T-helper 9 cell (primary cell): ENCODE measurements at regions not wholly inside any gene's neighbourhood (a gene's known extent, or its start where the extent isn't known, plus 50 kb on each side); places are given as distances from the start of the nearest gene placed in this dataset.
"Not testable (repeated sequence)": the region's sequence is repeated elsewhere in the genome, so short reads cannot be mapped to it uniquely, and the experiment has no call there.

Experiments used
- DNase-seq: peaks from one replicate; pipeline ENCODE4 v3.0.0-alpha.2; 2020

GRCh38 chr13:79972066-79972569 is 368.8 kb downstream of the SPRY2 start:
- DNase-seq = no peak

DNA sequence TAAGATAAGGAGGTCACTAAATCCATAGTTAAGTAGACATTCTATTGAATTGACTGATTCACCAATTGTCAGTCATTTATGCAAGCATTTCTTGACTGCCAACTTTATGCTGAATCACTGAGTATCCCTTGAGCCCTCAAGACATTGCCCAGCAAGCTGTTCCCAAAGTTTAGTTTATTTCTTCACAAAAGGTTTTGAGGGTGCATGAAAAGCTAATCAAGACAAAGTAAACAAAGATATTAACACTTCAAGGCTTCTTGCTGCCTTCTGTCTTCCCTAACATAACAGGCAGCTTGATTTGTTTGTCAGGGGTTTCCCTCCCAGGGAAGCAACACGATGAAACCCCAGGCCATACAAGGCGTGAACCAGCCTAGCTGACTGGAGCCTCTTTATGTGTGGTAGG is 374.4 kb downstream of the SPRY2 start:
- no peak for DNase-seq

- DNase-seq = no peak
These were observed 374.9 kb downstream of the SPRY2 start for GRCh38 chr13:79966059-79966458.

DNA sequence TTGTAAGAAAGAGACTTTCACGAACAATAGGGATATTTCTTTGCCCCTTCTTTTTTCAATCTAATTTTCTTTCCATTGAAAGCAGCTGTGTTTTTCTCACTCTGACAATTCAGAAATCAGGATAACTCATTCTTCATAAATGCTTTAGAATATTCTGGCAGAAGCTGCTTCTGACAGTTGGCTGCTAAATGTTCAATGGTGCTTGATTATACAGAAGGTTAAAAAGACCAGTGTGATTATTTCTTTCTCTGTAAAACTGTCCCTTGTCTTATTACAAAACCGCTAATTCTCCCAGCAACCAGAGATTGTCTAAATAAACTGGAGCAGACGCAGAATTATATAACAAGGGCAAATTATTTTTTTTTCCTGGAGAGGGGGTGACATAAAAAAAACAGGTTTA is 394.4 kb downstream of the SPRY2 start:
- no peak for DNase-seq

GRCh38 chr13:79943346-79944023 is 397.4 kb downstream of the SPRY2 start:
- DNase-seq = no peak

DNA sequence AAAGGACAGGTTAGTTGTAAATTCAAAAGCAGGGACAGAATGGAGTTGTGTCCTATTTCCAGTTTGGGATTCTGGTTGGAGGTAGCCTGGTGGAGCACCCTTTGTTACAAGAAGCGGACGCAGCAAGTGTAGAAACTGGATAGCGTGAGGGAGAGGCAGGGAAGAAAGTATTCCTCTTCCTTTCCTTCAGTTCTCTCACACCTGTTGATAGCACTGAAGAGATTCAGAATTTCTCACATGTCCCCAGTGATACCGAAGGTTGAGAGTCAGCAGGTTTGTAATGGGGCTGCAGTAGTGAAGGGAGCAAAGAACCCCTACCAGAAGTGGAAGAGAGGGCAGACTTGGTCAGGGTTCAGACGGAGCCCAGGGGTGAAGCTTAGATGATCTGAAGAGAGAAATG is 399.2 kb downstream of the SPRY2 start:
- DNase-seq = no peak

DNA sequence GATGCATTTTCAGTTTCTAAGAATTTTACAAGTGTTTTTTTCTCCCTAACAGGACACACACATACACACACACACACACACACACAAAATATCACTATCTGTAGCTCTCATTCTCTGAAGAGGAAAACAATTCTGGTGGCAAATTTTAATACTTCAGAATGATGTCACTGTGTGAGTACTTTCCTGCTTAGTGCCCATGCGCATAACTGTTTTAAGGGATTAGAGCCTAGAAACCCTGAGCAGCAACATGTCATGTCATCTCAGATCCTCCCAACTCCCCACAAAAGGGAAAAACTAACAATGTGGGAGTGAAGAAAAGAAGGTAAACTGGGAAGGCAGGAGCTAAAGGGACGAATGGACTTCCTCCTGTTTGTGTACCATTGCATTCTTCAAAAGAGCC is 401.2 kb downstream of the SPRY2 start:
- DNase-seq = no peak

DNA sequence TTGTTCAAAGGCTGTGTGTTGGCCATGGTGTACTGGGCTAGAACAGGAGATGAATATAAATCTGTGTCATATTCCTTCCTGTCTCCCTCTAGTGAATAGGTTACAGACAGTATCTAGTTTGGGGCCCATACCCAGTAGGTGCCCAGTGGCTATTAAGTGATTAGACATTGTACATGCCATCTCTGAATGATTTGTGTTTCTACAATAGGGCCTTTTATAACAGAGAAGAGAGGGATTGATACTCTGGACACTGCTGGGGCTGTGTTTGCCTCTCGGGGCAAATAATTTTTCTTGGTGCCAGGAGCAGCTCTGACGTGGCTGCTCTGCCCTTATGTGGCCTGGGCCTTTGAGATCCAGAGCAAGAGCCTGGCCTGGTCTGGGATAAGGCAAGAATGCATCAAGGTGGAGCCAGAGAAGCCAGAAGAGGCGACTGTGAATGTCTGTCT is 403.1 kb downstream of the SPRY2 start:
- no peak for DNase-seq

DNA sequence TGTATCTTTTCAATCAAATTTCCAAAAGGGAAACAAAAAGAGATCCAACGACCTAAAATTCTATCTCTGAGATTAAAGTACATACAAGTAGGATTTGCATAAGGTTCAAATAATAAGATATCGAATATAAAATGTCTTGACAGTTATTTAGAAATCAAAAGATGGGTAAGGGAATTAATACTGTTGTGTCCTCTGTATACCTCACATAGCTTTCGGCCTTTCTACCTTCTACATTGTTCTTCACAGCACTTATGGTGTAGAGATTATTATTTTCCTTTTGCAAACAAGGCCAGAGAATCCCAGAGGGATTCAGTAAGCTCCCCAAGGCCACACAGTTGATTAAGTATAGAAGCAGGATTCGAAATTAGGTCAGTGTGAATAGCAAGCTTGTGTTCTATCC is 403.6 kb downstream of the SPRY2 start:
- DNase-seq = no peak

- DNase-seq = no peak
These were observed 404.4 kb downstream of the SPRY2 start for GRCh38 chr13:79936368-79937136.

- DNase-seq = no peak
These were observed 405.8 kb downstream of the SPRY2 start for GRCh38 chr13:79935121-79935520.

- no peak for DNase-seq
These were observed 407.5 kb downstream of the SPRY2 start for GRCh38 chr13:79933389-79933788.

DNA sequence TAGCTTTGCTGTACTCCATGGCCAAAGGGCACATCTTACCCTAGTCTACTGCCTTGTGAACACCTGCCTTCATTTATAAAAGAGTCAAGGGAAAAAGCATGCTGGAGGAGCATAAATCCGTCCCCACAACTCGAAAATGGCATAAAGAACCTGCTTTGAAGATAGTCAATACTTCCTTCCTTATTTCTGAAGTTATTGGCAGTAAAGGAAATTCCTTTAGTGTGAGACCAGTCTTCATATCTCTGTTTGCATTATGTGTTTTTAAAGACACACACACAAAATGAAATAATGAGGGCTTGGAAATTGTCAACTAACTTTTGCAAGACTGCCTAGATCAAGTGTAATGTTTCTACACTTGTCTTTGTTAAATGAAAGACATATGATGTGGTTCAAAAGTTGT is 408.4 kb downstream of the SPRY2 start:
- no peak for DNase-seq

- DNase-seq = not testable (repeated sequence)
These were observed 416.9 kb downstream of the SPRY2 start for GRCh38 chr13:79923973-79924556.

DNA sequence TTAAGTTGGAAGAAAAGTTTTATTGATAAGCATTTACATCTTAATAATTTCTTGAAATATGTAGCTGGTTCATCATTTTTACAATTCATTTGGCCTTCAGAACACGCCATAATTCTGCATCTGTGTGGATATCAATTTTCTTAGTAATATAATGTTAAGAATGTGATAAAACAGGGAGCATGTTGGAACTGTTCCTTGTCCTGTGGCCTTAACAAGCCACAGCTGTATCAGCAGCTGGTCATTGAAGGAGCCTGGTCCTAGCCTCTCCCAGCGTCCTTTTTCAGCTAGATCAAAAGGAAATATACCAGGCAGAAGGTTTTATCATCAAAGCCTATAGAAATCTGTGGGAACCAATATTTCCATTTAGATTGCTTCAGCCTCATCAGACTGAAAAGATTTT is 421.8 kb downstream of the SPRY2 start:
- DNase-seq = no peak

DNA sequence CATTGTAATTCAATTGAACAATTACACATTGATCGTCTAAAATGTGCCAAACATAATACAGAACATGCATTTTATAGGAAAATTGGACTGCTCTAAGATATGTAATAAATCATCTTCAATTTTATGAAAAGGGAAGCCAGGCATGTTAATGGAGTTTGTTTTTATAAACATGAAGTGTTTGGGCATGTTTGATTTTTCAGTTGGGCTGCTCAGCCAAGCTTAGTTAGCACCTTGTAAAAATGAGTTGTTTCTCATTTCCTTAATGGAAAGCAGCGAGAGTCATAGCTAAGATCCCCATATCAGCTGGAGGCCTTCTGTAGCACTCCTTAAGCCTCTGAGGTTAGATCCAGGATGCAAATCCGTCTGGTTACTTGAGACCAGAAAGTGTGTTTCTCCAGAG is 422.3 kb downstream of the SPRY2 start:
- no peak for DNase-seq

GRCh38 chr13:79917628-79918027 is 423.3 kb downstream of the SPRY2 start:
- DNase-seq = no peak

DNA sequence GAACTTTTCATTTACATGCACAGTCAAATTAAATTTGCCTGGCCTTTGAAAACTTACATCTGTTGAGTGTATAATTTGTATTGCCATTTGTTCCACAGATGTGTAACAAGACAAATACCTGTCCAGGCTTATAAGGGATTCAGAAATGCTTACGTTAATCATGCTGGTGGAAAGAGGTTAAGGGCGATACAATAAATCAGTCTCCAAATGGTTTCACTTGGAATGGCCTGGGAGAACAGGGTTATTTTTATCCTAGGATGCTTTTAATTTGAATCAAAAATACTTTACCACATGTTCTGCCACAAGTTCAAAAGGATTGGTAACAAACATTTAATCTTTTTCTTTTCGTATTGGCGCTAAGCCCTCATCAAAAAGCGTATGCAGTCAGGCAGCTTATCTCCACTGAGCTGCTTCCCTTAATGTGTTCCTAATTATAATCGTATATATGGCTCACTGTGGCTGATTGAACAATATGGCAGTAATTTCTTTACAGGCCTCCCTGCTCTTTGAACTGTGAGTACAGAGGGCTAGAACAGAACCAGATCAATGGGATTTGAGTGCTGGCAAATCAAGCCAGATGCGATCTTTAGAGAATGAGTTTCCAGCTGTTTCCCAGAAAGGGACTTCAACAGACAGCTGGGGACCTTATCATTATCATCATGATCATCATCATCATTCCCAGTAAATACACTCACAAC is 425.7 kb downstream of the SPRY2 start:
- DNase-seq = no peak

DNA sequence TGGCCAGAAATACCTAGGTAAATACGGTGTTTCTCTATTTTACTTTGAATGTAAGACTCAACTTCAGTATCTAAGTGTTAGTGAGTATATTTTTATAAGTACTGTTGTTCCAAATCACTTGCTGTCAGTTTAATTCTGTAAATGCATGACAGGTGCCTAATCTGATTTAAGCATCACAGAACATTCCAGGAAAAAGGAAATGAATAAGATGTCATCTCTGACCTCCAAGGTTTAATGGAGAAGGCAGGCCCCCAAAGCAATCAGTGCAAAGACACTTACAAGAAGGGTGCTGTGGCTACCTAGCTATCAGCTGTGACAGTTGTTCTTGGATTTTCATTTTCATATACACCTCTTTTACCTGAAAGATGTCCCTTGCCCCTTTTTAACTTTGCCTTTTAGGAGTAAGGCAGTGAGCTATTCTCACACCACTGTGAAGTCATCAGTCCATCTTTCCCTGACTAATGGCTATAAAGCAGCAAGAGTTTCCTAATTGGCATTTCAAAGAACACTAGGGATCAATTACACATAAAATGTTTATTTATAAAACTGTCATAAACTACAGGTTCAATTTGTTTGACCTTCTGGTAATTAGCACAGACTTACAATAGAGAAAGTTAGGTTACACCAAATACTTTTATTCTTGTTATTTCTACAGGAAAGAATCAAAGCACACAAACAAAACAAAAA is 427.6 kb downstream of the SPRY2 start:
- DNase-seq = no peak

GRCh38 chr13:79912403-79912802 is 428.5 kb downstream of the SPRY2 start:
- DNase-seq = no peak

DNA sequence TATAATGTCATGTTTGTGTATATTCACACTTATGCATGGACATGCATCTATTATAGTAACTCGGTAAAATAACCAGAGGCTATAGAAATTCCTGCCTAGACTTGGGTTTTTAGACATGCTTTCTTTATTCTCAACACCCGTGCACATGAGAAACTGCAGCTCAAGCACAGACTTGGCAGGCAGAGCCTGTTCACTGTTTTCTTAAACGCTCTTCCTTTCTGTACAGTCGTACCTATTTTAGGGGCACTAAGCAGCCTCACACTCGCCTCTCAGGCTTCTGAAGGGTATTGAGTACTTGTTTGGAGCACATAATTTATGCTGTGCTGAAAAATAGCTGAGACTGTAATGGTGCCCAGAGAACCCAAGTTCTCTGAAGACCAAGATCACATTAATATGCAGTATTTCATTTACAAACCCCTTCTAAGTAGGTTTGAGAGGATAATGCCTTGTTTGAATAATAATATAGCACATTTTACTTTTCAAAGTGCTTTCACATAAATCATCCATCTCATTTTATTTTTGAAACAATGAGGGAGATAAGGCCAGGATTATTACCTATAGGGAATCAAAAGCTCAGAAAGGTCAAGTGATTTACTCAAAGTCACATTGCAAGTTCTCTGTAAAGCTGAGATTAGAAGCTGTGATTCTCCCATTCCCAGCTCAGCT is 429.9 kb downstream of the SPRY2 start:
- DNase-seq = no peak

- no peak for DNase-seq
These were observed 428.7 kb downstream of the NDFIP2 start for GRCh38 chr13:79909644-79910043.
